HT-29 (cell line): ENCODE measurements at regions not wholly inside any gene's neighbourhood (a gene's known extent, or its start where the extent isn't known, plus 50 kb on each side); places are given as distances from the start of the nearest gene placed in this dataset.

Source experiments
- DNase-seq: peaks from one replicate; pipeline ENCODE4 v3.0.0-alpha.2; 2015; ENCODE audit warnings: low spot score

DNA sequence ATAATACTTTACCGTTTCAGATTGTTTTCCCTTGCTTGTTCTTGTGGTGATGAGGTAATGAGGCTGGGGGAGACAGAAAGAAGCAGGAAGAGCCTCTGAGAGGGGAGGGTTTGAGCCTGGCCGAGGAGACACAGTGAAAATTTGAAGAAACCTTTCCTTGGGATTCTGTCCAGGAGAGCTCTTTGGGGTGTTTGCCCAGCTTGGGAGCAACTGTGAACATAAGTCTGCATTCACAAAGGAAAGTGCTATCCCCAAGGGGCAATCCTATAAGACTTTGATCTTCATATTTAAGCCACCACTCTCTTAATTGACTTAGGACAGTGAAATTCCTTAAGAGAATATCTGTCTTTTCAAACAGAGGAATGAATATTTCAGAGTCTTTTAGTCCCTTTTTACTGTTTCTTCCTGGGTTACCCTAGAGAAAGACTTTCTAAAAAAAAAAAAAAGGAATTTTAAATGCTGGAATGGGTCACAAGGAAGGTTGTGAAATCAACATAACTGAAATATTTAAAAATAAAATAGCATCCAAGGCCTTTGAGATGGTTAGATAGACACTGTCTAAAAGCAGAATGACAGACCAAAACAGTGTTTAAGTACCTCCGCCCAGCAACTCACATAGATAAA is 52.5 kb upstream of the STAM2 start:
- no peak for DNase-seq

DNA sequence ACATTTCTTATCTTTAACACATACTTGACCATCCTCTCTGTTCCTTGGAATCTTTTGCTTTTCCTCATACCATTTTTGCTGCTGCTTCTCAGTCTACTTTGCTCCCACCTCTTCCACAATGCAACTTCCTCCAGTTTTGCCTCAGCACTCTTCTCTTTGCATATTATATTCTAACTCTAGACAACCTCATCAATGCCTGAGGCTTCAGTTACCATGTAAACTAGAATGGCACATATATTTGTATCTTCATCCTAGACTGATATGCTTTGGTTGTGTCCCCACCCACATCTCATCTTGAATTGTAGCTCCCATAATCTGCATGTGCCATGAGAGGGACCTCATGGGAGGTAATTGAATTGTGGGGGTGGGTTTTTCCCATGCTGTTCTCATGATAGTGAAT is 55.9 kb upstream of the STAM2 start:
- DNase-seq: no peak

DNA sequence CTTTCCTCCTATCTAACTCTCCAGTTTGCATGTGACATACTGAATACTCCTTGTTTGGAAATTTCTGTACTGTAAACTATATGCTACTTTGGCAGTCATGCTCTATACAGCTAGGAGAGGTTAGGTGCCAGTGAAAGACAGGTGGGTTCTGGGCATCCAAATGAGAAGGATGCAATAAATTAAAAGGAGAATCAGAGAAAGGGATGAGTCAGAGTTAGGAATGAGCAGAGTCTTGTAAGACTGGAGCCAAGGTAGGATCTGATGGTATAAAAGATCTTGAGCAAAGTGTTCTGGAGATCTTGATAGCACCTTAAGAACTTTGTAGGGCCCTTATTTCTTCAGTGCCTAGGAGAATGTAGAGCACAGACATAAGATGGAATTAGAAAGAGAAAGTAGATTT is 58.7 kb upstream of the STAM2 start:
- no peak for DNase-seq

DNA sequence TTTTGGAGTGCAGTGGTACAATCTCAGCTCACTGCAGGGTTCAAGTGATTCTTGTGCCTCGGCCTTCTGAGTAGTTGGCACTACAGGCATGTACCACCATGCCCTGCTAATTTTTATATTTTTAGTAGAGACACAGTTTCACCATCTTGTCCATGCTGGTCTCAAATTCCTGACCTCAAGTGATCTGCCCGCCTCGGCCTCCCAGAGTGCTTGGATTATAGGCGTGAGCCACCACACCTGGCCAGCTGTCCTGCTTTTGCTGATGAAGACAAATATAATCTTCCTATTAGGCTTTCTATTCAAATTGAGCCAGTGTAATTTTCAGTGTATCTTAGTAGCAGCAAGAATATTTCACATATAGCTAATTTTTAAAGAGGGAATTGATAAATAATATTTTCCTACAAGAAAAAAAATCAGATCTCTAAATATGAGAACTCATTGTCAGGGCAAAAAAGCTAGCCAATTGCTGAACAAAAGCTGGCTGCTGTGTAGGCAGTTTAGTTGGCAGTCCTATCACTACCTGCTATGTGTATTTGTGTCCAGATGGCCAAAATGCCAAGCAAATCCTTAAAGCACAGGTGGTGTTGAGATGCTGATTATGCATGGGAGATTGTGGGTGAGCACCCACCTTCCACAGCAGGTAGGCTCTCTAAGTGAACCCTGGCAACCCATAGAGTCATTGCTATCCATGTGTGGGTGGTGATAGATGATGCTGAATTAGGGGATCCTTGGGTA is 60.8 kb upstream of the STAM2 start:
- DNase-seq: no peak

DNA sequence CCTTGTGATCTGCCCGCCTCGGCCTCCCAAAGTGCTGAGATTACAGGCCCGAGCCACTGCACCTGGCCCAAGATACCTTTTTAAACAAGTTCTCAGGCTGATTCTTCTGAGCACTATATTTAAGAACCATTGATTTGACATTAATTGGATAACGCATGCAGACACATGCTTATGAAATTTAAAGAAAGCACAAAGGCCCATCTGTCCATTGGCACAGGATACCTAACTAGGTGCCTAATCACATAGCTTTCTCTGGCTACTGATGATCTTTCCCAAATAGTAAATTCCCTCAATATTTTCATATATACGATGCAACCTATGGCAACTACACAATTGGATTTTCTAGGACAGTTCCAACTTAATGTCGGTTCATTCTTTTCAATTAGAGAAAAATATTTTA is 62.5 kb upstream of the STAM2 start:
- no peak for DNase-seq

DNA sequence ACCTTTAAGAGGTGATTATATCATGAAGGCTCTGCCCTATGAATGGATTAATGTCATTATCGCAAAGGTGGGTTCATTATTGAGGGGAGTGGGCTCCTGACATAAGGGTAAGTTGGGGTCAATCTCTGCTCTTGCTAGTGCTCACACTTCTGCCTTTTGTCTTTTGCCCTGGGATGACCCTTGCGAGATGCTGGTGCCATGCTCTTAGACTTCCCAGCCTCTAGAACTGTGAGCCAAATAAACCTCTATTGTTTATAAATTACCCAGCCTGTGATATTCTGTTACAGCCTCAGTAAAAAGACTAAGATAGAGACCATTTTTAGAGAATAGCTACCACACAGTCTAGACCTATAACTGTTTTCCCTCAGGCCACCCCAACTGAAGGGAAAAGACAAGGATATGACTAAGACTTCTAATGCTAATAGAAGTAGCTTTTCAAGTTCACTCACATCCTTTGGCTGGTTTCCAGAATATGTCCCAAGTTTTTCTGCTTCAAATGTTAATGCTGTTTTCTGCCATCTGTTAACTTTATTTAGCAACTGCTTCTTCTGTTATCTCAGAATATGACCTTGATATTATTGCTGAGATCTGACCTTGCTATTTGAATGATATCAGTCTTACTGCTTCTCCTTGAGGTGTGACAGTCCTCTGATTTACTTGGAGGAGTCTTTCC is 65.1 kb upstream of the STAM2 start:
- DNase-seq: no peak

DNA sequence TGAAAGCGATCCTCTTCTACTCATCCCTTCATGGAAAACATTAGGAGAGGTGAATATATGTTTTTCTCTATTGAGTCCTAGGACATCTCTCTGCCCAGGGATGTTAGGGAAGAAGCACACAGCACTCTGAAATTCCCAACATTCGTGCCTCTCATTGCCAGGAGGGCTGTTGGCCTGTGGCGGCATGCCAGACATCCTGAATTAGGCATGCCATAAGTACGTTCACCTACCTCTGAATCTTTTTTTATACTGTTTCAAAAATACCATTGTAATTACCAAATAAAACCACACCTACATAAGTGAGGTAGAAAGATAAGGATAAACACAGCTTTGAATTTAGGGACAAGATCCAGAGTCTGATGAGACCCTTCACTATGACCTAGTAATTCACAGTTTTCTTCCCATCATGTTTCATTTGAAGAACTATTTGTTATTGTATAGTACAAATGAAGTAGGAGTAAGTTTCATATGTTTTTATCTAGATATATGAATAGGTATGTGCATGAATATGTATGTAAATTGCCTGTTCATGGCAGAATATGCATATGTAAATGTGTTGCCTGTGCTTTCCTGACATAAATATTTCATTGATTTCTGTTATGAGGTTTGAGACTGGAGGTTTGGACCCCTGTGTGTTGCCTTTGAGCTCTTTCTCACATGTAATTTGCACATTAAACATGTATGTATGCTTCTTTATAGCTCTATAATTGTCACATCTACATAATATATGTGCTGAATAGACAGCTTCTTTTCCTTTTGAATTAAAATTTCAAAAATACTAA is 66.6 kb upstream of the STAM2 start:
- no peak for DNase-seq

DNA sequence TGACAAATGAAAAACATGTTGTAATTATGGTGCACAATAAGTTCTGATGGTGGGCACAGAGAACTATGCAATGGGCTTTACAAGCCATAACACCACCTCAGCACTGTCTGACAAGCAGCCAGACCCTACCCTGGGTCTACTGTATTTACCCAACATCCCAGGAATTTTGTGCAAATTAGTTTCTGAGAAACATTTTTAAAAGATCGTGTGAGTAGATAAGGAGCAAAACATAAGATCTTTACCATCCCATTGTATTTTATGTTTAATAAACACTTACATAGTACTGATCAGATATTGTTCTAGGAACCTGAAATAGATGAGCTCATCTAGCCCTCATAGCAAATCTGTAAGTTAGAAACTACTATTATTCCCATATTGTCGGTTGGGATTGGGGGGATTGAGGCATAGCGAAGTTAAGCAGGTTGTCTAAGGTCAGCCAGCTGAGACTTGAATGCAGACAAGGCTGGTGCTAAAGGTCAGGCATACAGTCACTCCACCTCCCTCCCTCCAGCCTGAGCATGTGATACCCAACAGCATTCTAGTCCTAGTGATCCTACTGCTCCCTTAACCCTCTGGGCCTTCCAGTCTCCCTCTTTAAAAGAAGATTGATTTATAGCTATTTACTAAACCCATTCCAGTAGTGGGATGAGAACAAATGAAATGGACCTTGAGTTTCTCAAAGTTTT is 67.4 kb upstream of the STAM2 start:
- DNase-seq: peak; percentile 4

DNA sequence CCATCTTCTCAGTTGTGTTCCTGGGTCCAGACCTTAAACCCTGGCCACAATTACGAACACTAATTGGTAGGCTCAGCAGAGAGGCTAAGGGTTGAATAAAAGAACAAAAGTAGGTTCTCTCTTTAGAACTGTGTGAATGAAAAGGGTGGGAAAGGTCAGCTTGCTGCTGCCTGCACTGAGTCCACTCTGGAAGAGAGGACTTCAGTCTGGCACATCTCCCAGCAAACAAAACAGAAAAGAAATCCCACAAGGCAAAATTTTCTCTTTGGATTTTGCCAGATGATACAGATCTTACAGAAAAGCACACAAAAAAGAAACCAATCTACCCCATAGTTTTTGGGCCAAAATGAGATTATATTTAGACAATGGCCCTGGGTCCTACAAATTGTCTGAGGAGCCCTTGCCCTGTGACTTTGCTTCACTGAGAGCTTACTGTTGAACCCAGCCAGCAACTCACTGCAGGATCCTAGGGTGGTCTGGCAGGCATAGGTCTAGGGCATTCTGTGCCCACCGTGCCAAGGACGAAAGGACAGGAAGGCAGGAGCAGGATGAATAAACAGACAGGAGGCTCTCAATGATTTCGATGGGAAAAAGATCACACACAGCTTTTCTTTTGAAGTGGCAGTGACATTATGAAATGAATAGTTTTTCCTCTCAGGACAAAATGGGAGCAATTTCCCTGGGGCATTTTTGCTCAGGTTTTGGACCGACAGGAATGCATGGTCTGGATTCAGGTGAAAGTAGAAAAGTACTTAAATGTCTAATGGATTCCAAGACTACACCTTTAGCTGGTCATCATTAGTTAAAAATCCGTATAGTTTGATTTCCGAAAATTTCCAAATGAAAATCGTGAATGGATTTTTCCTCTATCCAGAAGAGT is 68.4 kb upstream of the STAM2 start:
- no peak for DNase-seq

DNA sequence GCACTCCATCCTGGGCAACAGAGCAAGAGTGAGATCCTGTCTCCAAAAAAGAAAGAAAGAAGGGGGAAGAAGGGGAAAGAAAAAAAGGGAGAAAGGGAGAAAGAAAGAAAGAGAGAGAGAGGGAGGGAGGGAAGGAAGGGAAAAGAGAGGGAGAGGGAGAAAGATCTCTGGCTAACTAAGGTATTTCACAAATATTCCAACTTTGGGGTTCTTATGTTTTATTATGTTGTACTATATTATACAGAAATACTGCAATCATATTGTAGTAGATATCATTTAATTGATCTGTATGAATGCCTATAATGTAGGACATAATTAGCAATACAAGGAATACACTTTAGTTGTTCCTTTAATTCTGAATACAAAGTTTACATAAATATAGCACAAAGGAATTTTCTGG is 70.1 kb upstream of the STAM2 start:
- DNase-seq: no peak

DNA sequence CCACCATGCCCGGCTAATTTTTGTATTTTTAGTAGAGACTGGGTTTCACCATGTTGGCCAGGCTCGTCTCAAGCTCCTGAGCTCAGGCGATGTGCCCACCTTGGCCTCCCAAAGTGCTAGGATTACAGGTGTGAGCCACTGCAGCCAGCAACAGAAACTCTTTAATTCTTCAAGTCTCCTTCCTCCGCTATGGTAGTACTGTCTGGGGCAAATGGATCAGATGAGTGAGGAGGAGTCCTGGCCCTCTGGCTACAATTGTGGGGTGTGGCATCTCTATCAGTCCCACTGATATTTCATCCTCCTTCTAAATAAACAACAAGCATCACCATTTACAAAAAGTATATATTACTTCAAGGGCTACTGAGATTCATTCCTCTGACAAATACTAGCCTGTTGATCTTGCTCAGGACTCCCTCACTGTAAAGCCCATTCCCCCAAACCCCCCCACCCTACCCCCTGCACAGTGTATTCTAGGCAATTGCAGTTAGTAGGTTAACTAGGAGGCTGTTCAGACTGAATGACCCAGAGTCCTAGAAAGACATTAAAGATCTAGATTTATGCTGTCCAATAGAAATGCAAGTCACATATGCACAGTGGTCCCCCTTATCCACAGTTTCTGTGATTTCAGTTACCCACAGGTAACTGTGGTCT is 71.2 kb upstream of the STAM2 start:
- DNase-seq: no peak

DNA sequence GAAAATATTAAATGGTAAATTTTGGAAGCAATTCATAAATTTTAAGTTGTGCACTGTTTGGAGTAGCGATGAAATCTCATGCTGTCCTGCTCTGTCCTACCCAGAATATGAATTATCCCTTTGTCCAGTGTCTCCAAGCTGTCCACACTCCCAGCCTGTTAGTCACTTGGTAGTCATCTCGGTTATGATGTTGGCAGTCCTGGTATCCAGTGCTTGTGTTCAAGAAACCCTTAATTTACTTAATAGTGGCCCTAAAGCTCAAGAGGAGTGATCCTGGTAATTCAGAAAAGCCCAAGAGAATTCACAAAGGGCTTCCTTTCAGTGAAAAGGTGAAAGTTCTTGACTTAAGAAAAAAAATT is 71.8 kb upstream of the STAM2 start:
- no peak for DNase-seq

DNA sequence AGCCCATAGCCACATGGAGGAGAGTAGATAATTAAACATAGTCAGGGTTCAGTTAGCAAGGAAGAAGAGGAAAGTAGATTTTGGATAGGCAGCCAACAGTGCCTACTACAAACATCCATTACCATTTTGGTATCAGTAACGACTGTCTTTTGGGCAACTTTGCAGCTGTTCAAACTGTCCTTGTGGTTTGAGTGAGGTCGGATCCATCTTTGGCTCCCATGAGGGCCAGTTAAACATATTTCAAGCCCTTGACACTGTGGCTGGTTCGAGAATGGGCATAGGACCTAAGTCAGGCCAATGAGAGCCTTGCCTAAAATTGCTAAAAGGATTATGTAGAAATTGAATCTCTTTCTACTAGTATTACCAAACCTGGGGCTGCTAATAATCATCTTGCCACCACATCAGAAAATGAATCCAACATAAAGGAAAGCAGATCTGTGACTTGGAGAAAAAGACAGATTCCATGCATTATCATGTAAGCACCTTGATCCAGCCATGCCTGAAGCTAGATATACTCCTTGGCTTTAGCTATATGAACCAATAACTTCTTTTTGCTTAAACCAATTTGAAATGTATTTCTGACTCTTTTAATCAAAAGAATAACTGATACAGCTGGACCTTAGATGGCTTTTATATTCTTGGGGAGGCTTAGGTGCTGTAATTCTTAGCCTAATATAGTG is 75.0 kb upstream of the STAM2 start:
- DNase-seq: no peak

DNA sequence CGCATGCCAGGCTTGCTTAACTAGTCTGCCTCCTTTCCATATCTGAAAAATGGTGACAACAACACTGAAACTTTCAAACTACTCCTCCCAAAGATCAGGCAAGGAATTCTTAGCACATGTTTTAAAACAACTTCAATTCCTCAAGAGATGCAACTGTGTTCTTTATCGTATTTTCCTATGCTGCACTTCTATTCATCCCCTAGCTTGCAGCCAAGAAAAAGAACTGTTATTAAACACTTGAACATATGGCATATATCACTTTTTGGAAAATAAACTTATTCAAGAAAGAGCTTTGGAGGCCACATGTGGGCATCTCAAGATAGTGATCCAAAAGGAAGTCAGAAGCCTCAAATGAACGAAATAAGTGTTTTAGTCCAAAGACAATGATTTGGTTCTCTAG is 75.6 kb upstream of the STAM2 start:
- no peak for DNase-seq

DNA sequence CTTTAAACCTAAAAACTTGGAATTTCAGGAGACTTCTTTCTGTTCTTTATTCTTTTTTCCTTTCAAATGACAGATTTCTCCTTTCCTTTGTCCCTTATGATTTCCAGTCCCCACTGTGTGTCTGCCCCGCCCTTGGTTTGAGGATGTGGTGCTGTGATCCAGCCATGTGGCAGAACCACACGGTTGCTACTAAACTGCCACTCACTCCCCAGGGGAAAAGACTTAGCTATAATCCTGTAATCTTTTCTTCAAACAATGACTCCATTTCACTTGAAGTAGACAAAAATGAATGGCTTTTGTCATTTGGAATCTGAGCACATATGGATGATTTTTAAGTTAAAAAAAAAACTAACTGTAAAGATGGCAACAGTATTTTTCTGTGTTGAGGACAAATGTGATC is 76.2 kb upstream of the STAM2 start:
- DNase-seq: no peak

DNA sequence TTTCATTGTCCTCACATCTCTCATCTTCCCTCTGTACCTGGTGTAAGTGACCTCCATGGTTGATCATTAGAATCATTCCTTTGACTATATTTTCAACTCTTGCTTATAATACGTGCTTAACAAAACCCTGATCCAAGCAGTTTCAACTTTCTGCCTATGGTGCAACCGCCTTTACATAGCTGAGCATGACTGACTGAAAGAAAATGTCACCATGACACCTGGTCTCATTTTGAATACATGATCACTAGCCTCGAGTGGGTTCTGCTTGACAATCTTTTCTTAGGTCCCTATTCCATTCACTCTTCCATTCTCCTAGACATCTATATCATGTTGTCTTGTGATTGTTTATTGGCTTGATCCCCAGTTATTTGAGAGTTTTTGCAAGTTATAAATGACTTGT is 78.9 kb upstream of the STAM2 start:
- no peak for DNase-seq

DNA sequence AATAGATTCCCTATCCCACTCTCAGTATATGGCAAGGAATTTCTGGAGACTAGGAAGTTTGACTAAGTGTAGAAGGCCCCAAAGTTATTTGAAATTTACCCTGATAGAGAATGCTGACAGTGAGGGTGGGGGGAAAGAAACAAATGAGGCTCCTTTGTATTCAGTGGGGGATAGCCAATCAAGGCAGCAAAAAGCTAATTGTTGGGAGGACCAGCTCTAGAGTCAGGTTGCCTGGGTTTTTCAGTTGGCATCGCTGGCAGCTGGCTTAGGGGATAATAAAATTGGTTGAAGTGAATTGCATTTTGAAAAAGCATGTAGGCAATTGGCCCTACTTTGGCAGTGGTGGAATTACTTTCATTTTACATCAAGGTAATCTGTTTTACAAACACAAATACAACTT is 79.4 kb upstream of the STAM2 start:
- DNase-seq: no peak

DNA sequence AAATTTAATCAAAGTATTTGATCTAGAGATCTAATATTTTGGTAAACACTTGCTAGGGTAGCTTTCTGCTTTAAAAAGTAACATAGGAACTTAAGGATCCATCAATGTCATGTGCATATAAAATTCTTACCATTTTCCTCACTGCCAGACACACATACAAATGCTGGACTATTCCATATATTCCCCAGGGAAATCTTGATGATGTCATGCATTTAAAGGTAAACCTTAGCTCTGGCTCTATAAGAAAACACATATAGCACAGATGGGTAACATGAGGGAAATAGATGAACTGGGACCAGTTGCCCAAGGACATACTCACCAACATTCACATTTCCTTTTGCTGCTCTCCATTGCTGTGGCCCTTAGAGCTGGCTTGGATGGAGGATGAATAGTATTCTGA is 79.1 kb upstream of the FMNL2 start:
- no peak for DNase-seq

DNA sequence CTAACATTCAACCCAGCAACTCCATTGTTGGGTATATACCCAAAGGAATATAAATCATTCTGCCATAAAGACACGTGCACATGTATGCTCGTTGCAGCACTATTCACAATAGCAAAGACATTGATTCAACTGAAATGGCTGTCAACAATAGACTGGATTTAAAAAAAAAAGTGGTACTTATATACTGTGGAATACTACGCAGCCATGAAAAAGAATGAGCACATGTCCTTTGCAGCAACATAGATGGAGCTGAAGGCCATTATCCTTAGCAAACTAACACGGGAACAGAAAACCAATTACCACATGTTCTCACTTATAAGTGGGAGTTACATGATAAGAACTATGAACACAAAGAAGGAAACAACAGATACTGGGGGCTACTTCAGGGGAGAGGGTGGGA is 74.0 kb upstream of the FMNL2 start:
- no peak for DNase-seq

DNA sequence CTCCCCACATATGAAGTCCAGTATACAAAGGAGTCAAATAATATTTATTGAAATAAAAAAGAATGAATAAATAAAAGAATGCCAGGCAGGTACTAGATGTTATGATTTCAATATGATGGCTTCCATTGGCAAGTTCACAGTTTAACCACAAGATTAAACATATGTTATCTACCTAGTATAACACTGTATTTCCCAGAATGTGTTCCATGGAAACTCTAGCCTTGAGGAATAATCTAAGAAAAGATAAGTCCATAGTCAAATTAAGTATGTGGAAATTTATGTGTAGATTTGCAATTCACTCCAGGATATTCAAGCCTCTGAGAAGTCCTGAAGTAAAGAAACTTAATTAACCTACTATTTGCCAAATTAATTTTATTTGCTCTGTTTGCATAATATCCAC is 71.1 kb upstream of the FMNL2 start:
- DNase-seq: no peak
